ENCODE measurements at regions not wholly inside any gene's neighbourhood (a gene's known extent, or its start where the extent isn't known, plus 50 kb on each side); places are given as distances from the start of the nearest gene placed in this dataset.

- TF ChIP-seq CTCF (IDR thresholded peaks at IDR 0.05; ENCODE audit: low read depth, low read length): no peak
- no peak for TF ChIP-seq EZH2phosphoT487 (IDR thresholded peaks at IDR 0.05; ENCODE audit: low read depth)
These were observed 176.7 kb upstream of the ATF7IP start for GRCh38 chr12:14188744-14189143.

Data from OCI-LY3 (cell line).